ENCODE measurements at regions not wholly inside any gene's neighbourhood (a gene's known extent, or its start where the extent isn't known, plus 50 kb on each side); places are given as distances from the start of the nearest gene placed in this dataset.

DNA sequence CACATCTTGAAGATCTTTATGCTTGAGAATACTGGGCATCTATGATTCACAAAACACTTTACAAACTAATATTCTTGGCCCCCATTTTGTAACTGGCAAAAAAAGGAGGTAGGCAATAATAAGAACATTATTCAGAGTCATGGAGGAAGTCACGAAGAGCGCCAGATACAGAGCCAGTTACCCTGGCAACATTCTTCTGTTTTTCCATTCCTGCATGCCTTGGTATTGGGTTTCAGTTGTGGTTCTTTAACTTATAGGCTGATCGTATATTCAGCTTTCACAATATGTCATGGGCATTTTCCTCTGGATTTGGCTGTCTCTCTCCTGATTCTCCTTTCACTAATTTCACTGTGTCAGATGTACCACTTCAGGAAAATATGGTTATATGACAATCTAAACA is 234.7 kb downstream of the HRH4 start:
- ATAC-seq (no peak), DNase-seq (no peak)
- no peak overlapping the region for H3K4me3 ChIP-seq (ENCODE audit: low read length)
- no peaks in the 10 kb centered on the region for H3K4me1 ChIP-seq (ENCODE audit: control insufficient read depth, insufficient read depth, low read length)
- Mint-ChIP-seq H3K27ac (no peak overlapping the region), H3K36me3 (no peaks in the 10 kb centered on the region), H3K4me3 (no peak overlapping the region), H3K27me3 (ENCODE audit: low read depth in 2 of 2) (peaks cover 15 to 34% of the 10 kb centered on the region in 2 donors), H3K9me3 (peaks cover 0 to 3% of the 10 kb centered on the region in 2 donors), H3K4me1 (no peaks in the 10 kb centered on the region)
- TF ChIP-seq, protein P1, sequence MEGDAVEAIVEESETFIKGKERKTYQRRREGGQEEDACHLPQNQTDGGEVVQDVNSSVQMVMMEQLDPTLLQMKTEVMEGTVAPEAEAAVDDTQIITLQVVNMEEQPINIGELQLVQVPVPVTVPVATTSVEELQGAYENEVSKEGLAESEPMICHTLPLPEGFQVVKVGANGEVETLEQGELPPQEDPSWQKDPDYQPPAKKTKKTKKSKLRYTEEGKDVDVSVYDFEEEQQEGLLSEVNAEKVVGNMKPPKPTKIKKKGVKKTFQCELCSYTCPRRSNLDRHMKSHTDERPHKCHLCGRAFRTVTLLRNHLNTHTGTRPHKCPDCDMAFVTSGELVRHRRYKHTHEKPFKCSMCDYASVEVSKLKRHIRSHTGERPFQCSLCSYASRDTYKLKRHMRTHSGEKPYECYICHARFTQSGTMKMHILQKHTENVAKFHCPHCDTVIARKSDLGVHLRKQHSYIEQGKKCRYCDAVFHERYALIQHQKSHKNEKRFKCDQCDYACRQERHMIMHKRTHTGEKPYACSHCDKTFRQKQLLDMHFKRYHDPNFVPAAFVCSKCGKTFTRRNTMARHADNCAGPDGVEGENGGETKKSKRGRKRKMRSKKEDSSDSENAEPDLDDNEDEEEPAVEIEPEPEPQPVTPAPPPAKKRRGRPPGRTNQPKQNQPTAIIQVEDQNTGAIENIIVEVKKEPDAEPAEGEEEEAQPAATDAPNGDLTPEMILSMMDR (IDR thresholded peaks at IDR 0.05), result no peak
- H3K27ac ChIP-seq (ENCODE audit: low read length), result no peak overlapping the region
- no peaks in the 10 kb centered on the region for H3K27me3 ChIP-seq (ENCODE audit: control insufficient read depth, insufficient read depth, low read length)
- intact Hi-C loops (cut with micrococcal nuclease), result no loop called here
- 100% methylated on average over 2 of the region's 3 CpGs for WGBS (ENCODE audit: insufficient coverage)
- no peaks in the 10 kb centered on the region for H3K36me3 ChIP-seq (ENCODE audit: control insufficient read depth, insufficient read depth, low read length)
- H3K9me3 ChIP-seq (ENCODE audit: control insufficient read depth, insufficient read depth, low read length), result no peaks in the 10 kb centered on the region

DNA sequence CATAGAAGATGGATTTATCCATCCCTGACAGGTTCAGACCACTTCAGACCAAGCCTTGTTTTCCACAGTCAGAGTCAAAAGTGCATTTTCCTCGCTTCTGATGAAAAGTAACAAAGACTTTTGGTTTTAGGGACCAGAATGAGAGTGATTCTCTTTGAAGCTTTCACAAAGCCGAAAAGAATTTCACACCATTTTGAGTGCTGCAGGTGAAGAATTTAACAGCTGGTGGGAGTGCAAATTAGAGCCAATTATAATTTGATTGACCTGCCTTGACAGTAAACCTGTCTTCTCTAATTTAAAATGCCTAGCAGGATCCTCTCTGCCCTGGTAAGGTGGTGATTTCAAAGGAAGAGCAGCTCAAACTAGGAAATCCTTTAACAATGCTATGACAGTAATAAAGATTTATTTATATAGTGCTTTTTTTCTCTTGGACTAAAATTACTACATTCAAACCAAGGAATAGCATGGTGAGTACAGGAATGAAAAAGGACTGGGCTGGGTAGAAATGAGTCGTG is 241.6 kb downstream of the HRH4 start:
- intact Hi-C loops (cut with micrococcal nuclease), result no loop called here
- H3K4me1 ChIP-seq (ENCODE audit: control insufficient read depth, insufficient read depth, low read length), result no peaks in the 10 kb centered on the region
- H3K27me3 Mint-ChIP-seq (ENCODE audit: low read depth in 2 of 2), result peaks cover 21 to 45% of the 10 kb centered on the region in 2 donors

DNA sequence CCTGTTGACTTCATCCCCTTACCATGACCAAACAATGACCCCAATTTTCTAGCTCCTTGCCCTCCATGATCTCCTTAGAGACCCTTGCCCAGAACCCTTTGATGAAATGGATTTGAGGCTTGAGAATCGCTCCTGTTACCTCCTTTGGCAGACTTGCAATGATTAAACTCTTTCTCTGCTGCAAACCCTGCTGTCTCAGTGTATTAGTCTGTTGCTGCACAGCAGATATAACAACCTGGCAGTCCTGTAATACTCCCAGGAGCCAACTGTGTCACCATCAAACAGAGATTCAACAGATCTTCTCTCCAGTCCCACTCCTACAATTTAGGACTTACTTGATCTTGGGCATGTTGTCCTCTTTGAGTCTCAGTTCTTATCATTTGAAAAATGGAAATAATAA is 242.9 kb downstream of the HRH4 start:
- Histone ChIP-seq H3K36me3 (ENCODE audit: control insufficient read depth, insufficient read depth, low read length) (no peaks in the 10 kb centered on the region), H3K27me3 (ENCODE audit: control insufficient read depth, insufficient read depth, low read length) (no peaks in the 10 kb centered on the region), H3K9me3 (ENCODE audit: control insufficient read depth, insufficient read depth, low read length) (no peaks in the 10 kb centered on the region), H3K27ac (ENCODE audit: low read length) (no peak overlapping the region), H3K4me1 (ENCODE audit: control insufficient read depth, insufficient read depth, low read length) (no peaks in the 10 kb centered on the region), H3K4me3 (ENCODE audit: low read length) (no peak overlapping the region)
- H3K27ac Mint-ChIP-seq, result no peak overlapping the region
- intact Hi-C loops (cut with micrococcal nuclease), result no loop called here
- TF ChIP-seq, protein P1 (IDR thresholded peaks at IDR 0.05), result no peak
- H3K27me3 Mint-ChIP-seq (ENCODE audit: low read depth in 2 of 2), result peaks cover 15 to 38% of the 10 kb centered on the region in 2 donors
- H3K36me3 Mint-ChIP-seq, result no peaks in the 10 kb centered on the region
- ATAC-seq, result no peak
- H3K4me1 Mint-ChIP-seq, result no peaks in the 10 kb centered on the region
- WGBS (ENCODE audit: insufficient coverage), result 92% methylated on average over 1 of the region's 1 CpG
- peaks cover 0 to 6% of the 10 kb centered on the region in 2 donors for H3K9me3 Mint-ChIP-seq
- no peak overlapping the region for H3K4me3 Mint-ChIP-seq
- no peak for DNase-seq

More for the DNA sequence above, 241.6 kb downstream of the HRH4 start:
- Histone ChIP-seq H3K36me3 (ENCODE audit: control insufficient read depth, insufficient read depth, low read length) (no peaks in the 10 kb centered on the region), H3K27ac (ENCODE audit: low read length) (no peak overlapping the region), H3K27me3 (ENCODE audit: control insufficient read depth, insufficient read depth, low read length) (no peaks in the 10 kb centered on the region), H3K4me3 (ENCODE audit: low read length) (no peak overlapping the region), H3K9me3 (ENCODE audit: control insufficient read depth, insufficient read depth, low read length) (no peaks in the 10 kb centered on the region)
- H3K4me1 Mint-ChIP-seq, result no peaks in the 10 kb centered on the region
- DNase-seq (no peak), ATAC-seq (no peak)
- H3K4me3 Mint-ChIP-seq, result no peak overlapping the region
- H3K36me3 Mint-ChIP-seq, result no peaks in the 10 kb centered on the region
- WGBS (ENCODE audit: insufficient coverage), result 74% methylated on average over 3 of the region's 3 CpGs
- H3K9me3 Mint-ChIP-seq, result peaks cover 0 to 6% of the 10 kb centered on the region in 2 donors
- H3K27ac Mint-ChIP-seq, result no peak overlapping the region
- TF ChIP-seq, protein P1 (IDR thresholded peaks at IDR 0.05), result no peak

DNA sequence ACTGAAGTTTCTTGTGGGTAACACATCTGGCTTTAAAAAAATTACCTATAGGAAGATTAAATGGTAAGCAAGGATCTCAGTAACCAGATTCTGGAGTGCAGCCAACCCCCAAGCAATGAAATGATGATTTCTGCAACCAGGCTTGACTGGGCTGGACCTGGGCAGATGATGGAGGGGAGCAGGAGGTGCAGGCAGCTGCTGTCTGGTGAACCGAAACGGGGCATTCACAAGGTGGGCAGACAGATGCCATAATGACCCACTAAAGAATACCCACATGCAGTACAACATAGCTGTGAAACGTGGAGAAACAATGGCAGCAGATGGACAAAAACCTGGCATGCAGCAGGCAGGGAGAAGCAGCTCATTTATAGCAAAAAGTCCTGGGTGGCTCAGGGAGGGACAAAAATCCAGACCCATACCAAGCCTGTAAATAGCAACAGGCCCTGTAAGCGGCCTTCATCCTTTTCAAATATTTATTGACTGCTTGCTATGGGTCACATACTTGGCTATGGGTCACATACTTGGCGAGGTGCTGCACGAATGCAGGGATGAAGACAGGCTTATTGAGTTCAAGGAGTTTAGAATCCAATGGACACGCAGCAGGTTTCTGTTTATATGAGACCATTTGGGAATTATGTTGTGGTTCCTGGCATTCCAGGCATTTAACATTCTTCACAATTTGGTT is 244.7 kb downstream of the HRH4 start:
- Histone ChIP-seq H3K9me3 (ENCODE audit: control insufficient read depth, insufficient read depth, low read length) (no peaks in the 10 kb centered on the region), H3K36me3 (ENCODE audit: control insufficient read depth, insufficient read depth, low read length) (no peaks in the 10 kb centered on the region), H3K27ac (ENCODE audit: low read length) (no peak overlapping the region), H3K4me1 (ENCODE audit: control insufficient read depth, insufficient read depth, low read length) (no peaks in the 10 kb centered on the region), H3K27me3 (ENCODE audit: control insufficient read depth, insufficient read depth, low read length) (no peaks in the 10 kb centered on the region), H3K4me3 (ENCODE audit: low read length) (no peak overlapping the region)
- no peak overlapping the region for H3K4me3 Mint-ChIP-seq
- peaks cover 10 to 25% of the 10 kb centered on the region in 2 donors for H3K27me3 Mint-ChIP-seq (ENCODE audit: low read depth in 2 of 2)
- ATAC-seq (no peak), DNase-seq (no peak)
- H3K9me3 Mint-ChIP-seq, result peaks cover 0 to 6% of the 10 kb centered on the region in 2 donors
- WGBS (ENCODE audit: insufficient coverage), result 79% methylated on average over 7 of the region's 7 CpGs
- H3K36me3 Mint-ChIP-seq, result no peaks in the 10 kb centered on the region
- TF ChIP-seq, protein P1 (IDR thresholded peaks at IDR 0.05), result no peak
- H3K4me1 Mint-ChIP-seq, result no peaks in the 10 kb centered on the region
- intact Hi-C loops (cut with micrococcal nuclease), result no loop called here
- no peak overlapping the region for H3K27ac Mint-ChIP-seq
